ENCODE measurements at regions not wholly inside any gene's neighbourhood (a gene's known extent, or its start where the extent isn't known, plus 50 kb on each side); places are given as distances from the start of the nearest gene placed in this dataset.

GRCh38 chr6:148222376-148222775 lies 120.3 kb upstream of the SASH1 start:
- TF ChIP-seq EZH2phosphoT487 (IDR thresholded peaks at IDR 0.05; ENCODE audit: borderline replicate concordance) (no peak), MAX (IDR thresholded peaks at IDR 0.05) (no peak), CTCF (IDR thresholded peaks at IDR 0.05 in 2 of 3, conservative IDR thresholded peaks at IDR 0.05 in 1 of 3; ENCODE audit: borderline replicate concordance in 1 of 3, insufficient read depth in 1 of 3, low read depth in 2 of 3, low read length in 2 of 3) (no peak), POLR2A (IDR thresholded peaks at IDR 0.05; ENCODE audit: borderline replicate concordance, extremely low read depth, insufficient read depth, insufficient read length) (no peak), SIN3A (IDR thresholded peaks at IDR 0.05; ENCODE audit: low read depth) (no peak), ATF3 (IDR thresholded peaks at IDR 0.05) (no peak), FOSL1 (IDR thresholded peaks at IDR 0.05; ENCODE audit: low read depth) (no peak)
